Eye (tissue), 1 donor: ENCODE measurements at regions not wholly inside any gene's neighbourhood (a gene's known extent, or its start where the extent isn't known, plus 50 kb on each side); places are given as distances from the start of the nearest gene placed in this dataset.
"Not testable (repeated sequence)": the region's sequence is repeated elsewhere in the genome, so short reads cannot be mapped to it uniquely, and the experiment has no call there.

Source experiments
- DNase-seq: peaks from one replicate; pipeline ENCODE4 v3.0.0-alpha.2; 2015

DNA sequence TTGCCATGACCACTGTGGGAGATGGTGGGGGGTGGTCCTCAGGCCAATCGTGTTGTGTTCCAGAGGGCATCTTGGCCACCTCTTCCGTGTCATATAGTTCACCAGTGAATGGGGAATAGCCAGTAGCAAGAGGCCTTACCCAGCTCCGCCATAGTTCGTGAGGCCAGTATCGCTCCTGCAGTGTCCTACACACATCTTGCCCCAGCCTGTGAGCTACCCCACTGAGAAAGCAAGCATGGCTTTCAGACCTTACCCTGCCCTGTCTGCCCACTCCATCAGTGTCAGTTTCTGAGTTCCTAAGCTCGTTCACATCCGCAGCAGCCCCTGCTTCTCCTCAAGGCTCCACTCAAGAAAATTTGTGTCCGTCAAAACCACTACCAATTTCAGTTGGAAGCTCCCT, 586.0 kb upstream of the PABPC5 start:
- not testable (repeated sequence) for DNase-seq

DNA sequence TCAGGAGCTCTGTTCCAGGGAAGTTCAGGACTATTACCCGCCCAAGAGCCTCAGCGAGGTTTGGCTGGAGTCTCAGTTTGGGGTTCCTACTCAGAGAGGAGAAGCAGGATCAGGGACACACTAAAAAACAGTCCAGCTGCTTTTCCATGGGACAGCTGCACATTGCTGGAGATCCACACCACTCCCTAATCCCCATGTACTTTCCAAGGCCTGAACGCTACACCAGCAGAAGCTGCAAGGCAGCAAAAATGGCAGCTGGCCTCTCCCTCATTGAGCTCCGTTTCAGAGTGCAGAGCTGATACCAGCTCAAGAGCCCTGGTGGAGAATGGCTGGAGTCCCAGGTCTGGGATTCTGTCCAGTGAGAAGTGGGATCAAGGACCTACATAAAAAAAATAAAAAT, 551.2 kb upstream of the PABPC5 start:
- no peak for DNase-seq

DNA sequence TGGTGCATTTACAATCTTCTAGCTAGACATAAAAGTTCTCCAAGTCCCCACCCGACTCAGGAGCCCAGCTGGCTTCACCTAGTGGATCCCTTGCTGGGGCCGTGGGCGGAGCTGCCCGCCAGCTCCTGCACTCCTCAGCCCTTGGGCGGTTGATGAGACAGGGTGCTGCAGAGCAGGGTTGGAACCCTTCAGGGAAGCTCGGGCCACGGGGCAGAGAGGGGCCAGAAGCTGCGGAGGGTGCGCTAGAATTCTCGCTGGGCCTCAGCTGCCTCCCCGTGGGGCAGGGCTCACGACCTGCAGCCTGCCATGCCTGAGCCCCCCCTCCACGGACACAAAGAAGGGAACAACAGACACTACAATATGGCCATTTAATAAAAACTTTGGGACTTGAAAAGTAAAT, 519.8 kb upstream of the PABPC5 start:
- DNase-seq, result not testable (repeated sequence)

DNA sequence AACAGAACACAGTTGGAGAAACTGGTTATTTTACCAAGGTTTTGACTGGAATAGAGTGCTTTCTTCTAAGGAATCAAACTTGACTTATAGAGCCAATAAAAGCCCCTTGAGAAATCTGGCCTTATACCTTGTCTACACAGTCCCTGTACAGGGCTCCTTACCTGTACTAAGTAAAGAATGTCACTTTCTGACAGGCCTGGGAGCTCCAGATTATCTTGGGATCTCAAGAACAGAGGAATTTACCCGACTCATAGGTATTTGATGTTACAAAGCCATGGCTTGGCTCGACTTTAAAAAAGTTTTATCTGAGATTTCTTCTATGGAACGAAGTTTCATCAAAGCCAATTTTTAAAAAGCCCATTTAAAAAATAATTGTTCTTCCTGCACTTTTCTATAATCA, 487.8 kb upstream of the PABPC5 start:
- not testable (repeated sequence) for DNase-seq

DNA sequence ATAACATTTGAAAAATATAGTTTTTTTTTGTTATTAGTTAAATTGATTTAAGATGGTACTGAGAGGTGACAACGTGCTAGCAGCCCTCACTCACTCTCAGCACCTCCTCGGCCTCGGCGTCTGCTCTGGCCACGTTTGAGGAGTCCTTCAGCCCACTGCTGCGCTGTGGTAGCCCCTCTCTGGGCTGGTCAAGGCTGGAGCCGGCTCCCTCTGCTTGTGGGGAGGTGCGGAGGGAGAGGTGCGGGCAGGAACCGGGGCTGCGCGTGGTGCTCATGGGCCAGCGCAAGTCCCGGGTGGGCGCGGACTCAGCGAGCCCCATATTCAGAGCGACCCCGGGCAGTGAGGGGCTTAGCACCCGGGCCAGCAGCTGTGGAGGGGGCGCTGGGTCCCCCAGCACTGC, 439.4 kb upstream of the PABPC5 start:
- DNase-seq, result not testable (repeated sequence)

DNA sequence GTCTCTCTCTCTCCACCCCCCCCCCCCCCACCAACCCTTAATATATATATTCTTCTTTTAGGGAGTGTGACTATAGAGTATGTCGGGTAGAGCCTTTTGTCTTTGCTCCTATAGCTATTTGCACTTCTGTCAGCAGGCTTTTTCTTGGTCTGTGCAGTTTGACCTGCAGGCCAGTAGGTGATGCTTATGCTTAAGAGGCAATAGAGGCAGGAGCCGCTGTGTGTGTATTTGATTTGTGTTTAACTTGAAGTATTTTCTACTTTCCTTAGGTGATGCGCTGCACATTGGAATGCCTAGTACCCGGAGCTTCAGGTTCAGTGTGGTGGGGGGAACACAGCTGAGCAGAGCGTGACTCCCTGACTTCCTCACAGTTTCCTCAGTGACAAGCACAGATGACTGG, 416.5 kb upstream of the PABPC5 start:
- DNase-seq, result not testable (repeated sequence)

DNA sequence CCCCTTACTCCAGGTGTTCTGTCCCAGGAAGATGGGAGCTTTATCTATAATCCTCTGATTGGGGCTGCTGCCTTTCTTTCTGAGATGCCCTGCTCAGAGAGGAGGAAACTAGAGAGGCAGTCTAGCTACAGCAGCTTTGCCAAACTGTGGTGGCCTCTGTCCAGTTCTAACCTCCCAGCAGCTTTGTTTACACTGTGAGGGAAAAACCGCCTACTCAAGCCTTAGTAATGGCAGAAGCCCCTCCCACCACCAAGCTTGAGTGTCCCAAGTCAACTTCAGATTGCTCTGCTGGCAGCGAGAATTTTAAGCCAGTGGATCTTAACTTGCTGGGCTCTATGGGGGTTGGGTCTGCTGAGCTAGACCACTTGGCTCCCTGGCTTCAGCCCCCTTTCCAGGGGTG, 394.9 kb upstream of the PABPC5 start:
- DNase-seq, result no peak

DNA sequence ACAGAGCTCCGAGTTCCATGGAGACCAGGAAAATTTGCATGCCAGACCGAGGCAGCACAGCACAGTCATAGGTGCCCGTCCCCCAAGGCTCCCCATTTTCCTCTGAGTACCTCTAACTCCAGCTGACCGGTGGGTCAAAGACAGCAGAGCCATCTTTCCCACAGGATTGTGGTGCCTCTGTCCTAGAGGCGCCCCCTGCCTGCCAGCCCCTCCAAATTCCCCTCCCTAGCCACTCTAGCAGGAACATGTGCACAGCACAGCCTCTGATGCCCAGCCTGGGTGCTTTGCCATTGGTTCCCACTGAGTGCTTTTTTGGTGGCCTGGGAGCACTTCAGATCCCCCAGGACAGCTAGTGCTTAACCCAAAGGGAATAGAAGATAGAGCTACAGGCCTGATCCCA, 368.5 kb upstream of the PABPC5 start:
- no peak for DNase-seq

DNA sequence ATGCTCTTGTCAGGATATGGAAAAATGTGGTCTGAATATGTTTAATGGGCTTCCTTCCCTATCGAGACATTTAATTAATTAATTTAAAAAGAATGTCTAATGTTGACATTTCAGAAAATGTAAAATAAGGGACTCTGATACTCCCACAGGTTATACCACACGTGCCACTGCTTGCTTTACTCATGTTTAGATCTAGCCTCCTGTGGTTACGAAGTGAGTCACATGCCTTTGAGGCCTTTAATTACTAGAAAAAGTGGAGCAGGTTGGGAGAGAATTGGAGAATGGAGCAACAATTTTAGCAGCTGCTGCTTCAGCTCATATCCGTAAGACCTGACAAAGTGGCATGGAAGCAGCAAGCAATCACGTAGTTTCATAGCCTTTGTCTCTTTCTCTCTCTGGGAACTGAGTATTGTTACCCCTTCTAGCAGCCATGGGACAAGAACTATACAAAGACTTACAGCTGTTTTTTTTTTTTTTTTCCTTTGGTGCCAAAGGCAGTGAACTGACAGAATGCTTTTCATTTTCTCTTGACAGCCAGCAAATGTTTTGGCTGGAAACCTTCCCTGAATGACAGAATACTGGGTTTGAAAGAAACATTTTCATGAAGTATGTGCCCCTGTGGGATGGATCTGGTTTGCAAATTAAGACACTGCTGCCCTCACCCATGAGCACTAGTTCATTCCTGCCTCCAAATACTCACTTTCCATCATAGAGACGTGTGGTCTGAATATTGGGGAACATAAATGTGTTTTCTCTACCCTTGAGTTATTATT, 355.1 kb upstream of the PABPC5 start:
- DNase-seq, result peak; percentile 4

DNA sequence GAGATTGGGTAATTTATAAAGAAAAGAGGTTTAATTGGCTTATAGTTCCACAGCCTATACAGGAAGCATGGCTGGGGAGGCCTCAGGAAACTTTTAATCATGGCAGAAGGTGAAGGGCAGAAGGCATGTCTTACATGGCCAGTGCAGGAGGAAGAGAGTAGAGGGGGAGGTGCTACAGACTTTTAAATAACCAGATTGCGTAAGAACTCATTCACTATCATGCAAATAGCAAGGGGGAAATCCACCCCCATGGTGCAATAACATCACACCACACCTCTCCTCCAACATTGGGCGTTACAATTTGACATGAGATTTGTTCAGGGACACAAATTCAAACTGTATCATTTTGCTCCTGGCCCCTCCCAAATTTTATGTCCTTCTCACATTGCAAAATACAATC, 353.8 kb upstream of the PABPC5 start:
- DNase-seq, result no peak

DNA sequence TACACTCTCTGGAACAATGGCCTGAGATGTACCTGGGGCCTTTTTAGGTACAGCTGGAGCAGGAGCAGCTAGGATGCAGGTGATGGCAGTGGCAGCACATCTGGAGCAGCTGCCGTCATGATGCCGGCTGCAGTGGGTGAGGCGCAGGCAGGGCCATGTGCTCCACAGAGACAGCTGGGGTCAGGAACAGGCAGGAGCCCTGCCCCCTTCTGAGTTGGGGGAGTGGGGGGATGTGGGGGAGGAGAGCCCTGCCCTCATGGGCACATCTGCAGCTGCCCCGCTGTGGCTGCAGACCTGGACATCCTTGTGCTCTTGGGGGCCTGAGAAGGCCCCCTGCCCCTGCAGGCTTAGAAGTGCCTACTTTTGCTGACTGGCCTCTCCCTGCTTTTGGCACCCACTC, 352.8 kb upstream of the PABPC5 start:
- DNase-seq, result no peak

DNA sequence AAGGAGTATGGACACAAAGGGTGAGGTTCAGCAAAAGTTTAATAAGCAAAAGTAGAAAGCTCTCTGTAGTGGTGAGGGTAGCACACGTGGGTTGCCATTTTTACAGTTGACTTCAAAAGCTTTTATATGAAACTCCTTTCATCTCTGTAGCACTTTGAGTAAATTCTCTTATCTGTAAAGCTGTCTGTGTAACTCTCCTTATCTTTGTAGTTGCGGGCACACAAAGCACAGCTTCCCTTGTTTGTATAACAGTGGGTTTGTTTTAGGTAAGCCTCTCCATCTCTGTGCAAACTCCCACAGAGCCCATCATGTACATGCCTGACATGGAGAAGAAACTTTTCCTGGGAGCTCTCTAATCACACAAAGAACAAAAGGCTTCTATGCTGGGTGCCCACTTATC, 325.9 kb upstream of the PABPC5 start:
- no peak for DNase-seq

DNA sequence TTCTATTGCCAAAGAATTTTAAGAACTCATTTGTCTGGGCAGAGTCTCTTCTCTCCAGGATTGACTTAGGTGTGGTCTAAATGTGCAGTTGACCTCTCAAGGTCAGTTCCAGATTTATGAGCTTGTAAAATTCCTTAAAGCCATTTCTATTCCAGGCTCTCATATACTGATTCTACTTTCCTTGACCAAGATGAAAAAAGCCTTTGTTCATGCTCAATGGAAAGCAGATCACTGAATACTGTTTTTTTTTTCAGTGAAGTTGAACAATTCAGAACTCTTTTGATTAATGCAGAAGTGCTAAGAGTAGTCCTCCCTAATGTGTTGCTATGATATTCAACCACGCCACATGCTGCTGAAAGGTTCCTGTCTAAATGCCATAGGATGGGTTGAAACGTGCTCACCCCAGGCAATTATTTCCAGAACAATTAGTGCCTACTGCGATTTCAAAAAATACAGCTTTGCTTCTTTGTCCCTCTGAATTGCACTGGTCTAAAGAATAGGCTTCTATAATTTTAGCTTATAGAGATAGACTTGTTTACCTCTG, 312.4 kb upstream of the PABPC5 start:
- no peak for DNase-seq

DNA sequence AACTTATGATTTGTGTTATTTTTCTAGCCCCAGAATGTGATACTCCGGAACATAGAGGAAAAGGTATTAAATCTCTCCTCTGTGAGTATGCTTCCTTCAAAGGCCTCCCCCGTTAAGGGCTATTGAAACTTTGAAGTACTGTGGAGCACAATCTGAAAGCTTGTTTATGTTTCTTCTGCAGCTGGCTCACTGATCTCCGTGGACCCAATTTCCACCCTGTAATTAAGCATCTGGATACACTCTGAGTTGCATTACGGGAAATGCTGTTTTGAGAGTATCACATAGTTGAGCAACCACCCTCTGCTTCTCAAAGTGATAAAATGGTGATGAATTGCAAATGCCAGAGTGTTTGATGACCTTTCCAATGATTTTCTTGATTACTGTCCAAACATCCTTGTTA, 296.8 kb upstream of the PABPC5 start:
- DNase-seq, result no peak
